Prostate gland (tissue), 1 donor: ENCODE measurements at regions not wholly inside any gene's neighbourhood (a gene's known extent, or its start where the extent isn't known, plus 50 kb on each side); places are given as distances from the start of the nearest gene placed in this dataset.
"Not testable (repeated sequence)": the region's sequence is repeated elsewhere in the genome, so short reads cannot be mapped to it uniquely, and the experiment has no call there.

Experiments used
- POLR2A ChIP-seq: fragments of 450-650 bp; IDR thresholded peaks from one replicate; pipeline ENCODE4 v1.6.1; 2016; ENCODE audit warnings: antibody characterized with exemption, mild to moderate bottlenecking
- POLR2AphosphoS5 ChIP-seq: sonication (generic); formaldehyde crosslinking; IDR thresholded peaks from one replicate; pipeline ENCODE4 v1.6.1; 2017; ENCODE audit warnings: antibody characterized with exemption

DNA sequence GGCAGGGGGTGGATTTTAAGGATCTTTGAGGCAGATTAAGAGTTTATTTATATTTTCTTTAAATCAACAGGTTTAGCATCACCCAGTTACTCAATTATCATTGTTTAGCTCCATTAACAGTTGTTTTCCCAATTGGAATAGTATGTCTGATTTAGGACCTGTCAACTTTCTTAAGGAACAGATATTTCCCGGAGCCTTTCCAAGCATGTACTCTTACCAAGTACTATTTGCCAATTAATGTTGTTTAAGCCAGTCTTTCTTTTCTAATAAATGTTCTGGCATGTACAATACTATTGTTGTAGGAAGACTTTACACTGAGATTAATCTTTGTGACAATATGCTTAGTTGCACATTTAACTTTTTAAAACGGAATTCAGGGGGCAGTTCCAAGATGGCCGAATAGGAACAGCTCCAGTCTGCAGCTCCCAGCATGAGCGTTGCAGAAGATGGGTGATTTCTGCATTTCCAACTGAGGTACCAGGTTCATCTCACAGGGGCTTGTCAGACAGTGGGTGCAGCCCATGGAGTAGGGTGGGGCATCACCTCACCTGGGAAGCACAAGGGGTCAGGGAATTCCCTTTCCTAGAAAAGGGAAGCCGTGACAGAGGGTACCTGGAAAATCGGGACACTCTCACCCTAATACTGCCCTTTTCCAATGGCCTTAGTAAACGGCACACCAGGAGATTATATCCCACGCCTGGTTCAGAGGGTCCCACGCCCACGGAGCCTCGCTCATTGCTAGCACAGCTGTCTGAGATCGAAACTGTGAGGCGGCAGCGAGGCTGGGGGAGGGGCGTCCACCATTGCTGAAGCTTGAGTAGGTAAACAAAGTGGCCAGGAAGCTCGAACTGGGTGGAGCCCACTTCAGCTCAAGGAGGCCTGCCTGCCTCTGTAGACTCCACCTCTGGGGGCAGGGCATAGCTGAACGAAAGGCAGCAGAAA lies 173.7 kb downstream of the LRRC70 start:
- TF ChIP-seq POLR2A, POLR2AphosphoS5: not testable (repeated sequence)
